CD4-positive, alpha-beta T cell (primary cell): ENCODE measurements at regions not wholly inside any gene's neighbourhood (a gene's known extent, or its start where the extent isn't known, plus 50 kb on each side); places are given as distances from the start of the nearest gene placed in this dataset.

Experiments used
- ATAC-seq: fragments of 200-7000 bp; cut with Tn5 transposase; one replicate; pipeline ENCODE4 v1.10.0; 2022; ENCODE audit warnings: mild to moderate bottlenecking; ENCODE audit not compliant: poor library complexity
- CTCF ChIA-PET: fragments of 350-600 bp; sonication (Branson Sonifier 250); formaldehyde crosslinking; loops from one replicate; lab custom pipeline; 2021; ENCODE audit warnings: antibody characterized with exemption, inconsistent platforms; lab: Charles Lee
- POLR2A ChIA-PET: fragments of 350-600 bp; sonication (Branson Sonifier 250); formaldehyde crosslinking; loops from one replicate; lab custom pipeline; 2021; ENCODE audit warnings: antibody characterized with exemption, inconsistent platforms; lab: Charles Lee
- DNase-seq, 14 experiments: peaks; one replicate each; pipeline ENCODE4 v3.0.0-alpha.2; 2013 to 2020; ENCODE audit warnings: mixed read lengths in 2 of 14
- H3K27ac ChIP-seq, 2 donors: one replicate each; pipeline versions ENCODE4 v1.5.1 to v1.7.0; 2013; ENCODE audit warnings: low read length in 2 of 2, low read depth in 1 of 2, mild to moderate bottlenecking in 1 of 2
- H3K27me3 ChIP-seq, 2 experiments: 1 replicate in 1 of 2; 2 replicates in 1 of 2; pipeline versions ENCODE4 v1.6.1 to v1.7.0; 2013; ENCODE audit warnings: low read length in 2 of 2, control low read depth in 1 of 2, mild to moderate bottlenecking in 1 of 2, moderate library complexity in 1 of 2; ENCODE audit not compliant: insufficient read depth in 2 of 2, control insufficient read depth in 1 of 2
- H3K36me3 ChIP-seq: one replicate; pipeline ENCODE4 v1.6.1; 2013; ENCODE audit warnings: low read length, control low read depth; ENCODE audit not compliant: insufficient read depth
- H3K4me1 ChIP-seq: one replicate; pipeline ENCODE4 v1.6.1; 2013; ENCODE audit warnings: low read length, control low read depth; ENCODE audit not compliant: insufficient read depth
- H3K4me3 ChIP-seq: one replicate; pipeline ENCODE4 v1.5.1; 2013; ENCODE audit warnings: mild to moderate bottlenecking, low read length, moderate library complexity
- H3K9me3 ChIP-seq, 2 experiments: 1 replicate in 1 of 2; 2 replicates in 1 of 2; pipeline versions ENCODE4 v1.6.1 to v1.7.0; 2013; ENCODE audit warnings: low read length in 2 of 2, mild to moderate bottlenecking in 2 of 2, control low read depth in 1 of 2, moderate library complexity in 1 of 2; ENCODE audit not compliant: control insufficient read depth in 1 of 2, insufficient read depth in 1 of 2
- H3K27ac Mint-ChIP-seq: one replicate; pipeline ENCODE4 v1.8.0; 2020; ENCODE audit warnings: mixed read lengths
- H3K27me3 Mint-ChIP-seq: one replicate; pipeline ENCODE4 v1.8.0; 2021; ENCODE audit warnings: mixed read lengths
- H3K36me3 Mint-ChIP-seq: one replicate; pipeline ENCODE4 v1.8.0; 2021; ENCODE audit warnings: low read depth, mixed read lengths
- H3K4me1 Mint-ChIP-seq: one replicate; pipeline ENCODE4 v1.8.0; 2021; ENCODE audit warnings: low read depth, mixed read lengths
- H3K4me3 Mint-ChIP-seq: one replicate; pipeline ENCODE4 v1.8.0; 2020; ENCODE audit warnings: mild to moderate bottlenecking, mixed read lengths
- H3K9me3 Mint-ChIP-seq: one replicate; pipeline ENCODE4 v1.8.0; 2020; ENCODE audit warnings: mixed read lengths
- intact Hi-C, 2 experiments: fragments of 100-400 bp; cut with DNase I in 1 of 2; cut with micrococcal nuclease in 1 of 2; formaldehyde crosslinking; loops; one replicate each; pipeline versions ENCODE4 v1.15.1 to v1.9.0; 2023 to 2025; cut with DNase I, micrococcal nuclease
- TF ChIP-seq, protein P1 (sequence below): fragments of 200-600 bp; IDR thresholded peaks from one replicate; pipeline ENCODE4 v1.8.0; 2022; ENCODE audit warnings: antibody characterized with exemption, mild to moderate bottlenecking

DNA sequence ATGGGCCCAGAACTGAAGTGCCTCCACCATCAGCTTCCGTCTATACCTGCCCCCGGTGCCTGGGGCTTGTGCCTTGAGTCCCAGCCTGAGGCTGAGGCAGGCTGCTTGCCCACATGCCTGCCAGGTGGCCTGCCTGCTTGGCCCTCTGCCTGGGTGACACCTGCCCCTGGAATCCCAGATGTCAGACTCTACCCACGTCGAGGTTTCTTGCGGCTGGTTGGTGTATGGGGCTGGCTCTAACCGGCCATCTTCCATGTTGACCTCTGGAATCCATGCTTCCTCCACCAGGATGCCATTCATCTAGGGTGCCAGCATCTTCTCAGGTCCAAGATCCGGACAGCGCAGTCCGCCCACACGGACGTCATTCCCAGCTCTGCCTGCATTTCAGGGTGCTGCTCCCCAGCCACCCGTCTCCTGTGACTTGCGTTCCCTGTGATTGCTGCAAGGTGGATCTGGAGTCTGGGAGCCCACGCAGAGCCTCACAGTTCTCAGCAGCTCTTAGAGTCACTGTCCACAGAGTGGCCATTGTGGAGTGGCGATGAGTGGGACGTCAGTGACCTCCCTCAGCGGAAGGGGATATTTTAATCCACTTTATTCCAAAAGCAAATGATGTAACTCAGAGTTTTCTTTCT, 298.1 kb downstream of the TCERG1L start:
- Mint-ChIP-seq H3K27me3 (no peaks in the 10 kb centered on the region), H3K27ac (no peak overlapping the region), H3K4me3 (no peak overlapping the region), H3K9me3 (no peaks in the 10 kb centered on the region), H3K4me1 (no peaks in the 10 kb centered on the region), H3K36me3 (no peaks in the 10 kb centered on the region)
- ChIA-PET POLR2A (no interaction called here), CTCF (no interaction called here)
- intact Hi-C loops, result no loop called here
- TF ChIP-seq, protein P1, sequence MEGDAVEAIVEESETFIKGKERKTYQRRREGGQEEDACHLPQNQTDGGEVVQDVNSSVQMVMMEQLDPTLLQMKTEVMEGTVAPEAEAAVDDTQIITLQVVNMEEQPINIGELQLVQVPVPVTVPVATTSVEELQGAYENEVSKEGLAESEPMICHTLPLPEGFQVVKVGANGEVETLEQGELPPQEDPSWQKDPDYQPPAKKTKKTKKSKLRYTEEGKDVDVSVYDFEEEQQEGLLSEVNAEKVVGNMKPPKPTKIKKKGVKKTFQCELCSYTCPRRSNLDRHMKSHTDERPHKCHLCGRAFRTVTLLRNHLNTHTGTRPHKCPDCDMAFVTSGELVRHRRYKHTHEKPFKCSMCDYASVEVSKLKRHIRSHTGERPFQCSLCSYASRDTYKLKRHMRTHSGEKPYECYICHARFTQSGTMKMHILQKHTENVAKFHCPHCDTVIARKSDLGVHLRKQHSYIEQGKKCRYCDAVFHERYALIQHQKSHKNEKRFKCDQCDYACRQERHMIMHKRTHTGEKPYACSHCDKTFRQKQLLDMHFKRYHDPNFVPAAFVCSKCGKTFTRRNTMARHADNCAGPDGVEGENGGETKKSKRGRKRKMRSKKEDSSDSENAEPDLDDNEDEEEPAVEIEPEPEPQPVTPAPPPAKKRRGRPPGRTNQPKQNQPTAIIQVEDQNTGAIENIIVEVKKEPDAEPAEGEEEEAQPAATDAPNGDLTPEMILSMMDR, result no peak
- Histone ChIP-seq H3K4me1 (no peaks in the 10 kb centered on the region), H3K27me3 (no peaks in the 10 kb centered on the region), H3K9me3 (peaks cover 0 to 7% of the 10 kb centered on the region in 2 experiments), H3K36me3 (no peaks in the 10 kb centered on the region), H3K4me3 (no peak overlapping the region), H3K27ac (no peak overlapping the region)
- DNase-seq, result no peak
- no peak for ATAC-seq

DNA sequence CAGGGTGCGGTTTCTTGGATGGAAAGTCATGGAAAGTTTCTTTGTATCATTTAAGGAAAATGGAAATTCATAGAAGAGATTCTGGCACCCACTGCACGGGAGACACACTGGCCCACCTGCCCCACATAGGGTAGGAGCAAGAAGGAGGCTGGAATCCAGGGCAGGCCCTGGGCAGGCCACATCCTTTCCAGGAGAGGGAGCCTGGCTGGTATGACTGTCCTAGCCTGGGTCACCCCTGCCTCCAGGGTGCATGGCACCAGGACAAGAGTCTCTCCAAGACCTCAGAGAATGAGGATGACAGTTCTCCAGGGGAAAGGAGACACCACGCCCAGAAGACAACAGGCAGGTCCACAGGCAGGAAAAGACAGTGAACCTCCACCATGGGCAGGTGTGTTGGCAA, 297.2 kb downstream of the TCERG1L start:
- Mint-ChIP-seq H3K9me3 (no peaks in the 10 kb centered on the region), H3K27ac (no peak overlapping the region), H3K36me3 (no peaks in the 10 kb centered on the region), H3K4me3 (no peak overlapping the region), H3K4me1 (no peaks in the 10 kb centered on the region), H3K27me3 (no peaks in the 10 kb centered on the region)
- intact Hi-C loops, result no loop called here
- Histone ChIP-seq H3K9me3 (peaks cover 0 to 10% of the 10 kb centered on the region in 2 experiments), H3K27ac (no peak overlapping the region), H3K4me3 (no peak overlapping the region), H3K27me3 (no peaks in the 10 kb centered on the region), H3K4me1 (no peaks in the 10 kb centered on the region), H3K36me3 (no peaks in the 10 kb centered on the region)
- no peak for ATAC-seq
- ChIA-PET CTCF (no interaction called here), POLR2A (no interaction called here)
- no peak for DNase-seq
- TF ChIP-seq, protein P1, result no peak

DNA sequence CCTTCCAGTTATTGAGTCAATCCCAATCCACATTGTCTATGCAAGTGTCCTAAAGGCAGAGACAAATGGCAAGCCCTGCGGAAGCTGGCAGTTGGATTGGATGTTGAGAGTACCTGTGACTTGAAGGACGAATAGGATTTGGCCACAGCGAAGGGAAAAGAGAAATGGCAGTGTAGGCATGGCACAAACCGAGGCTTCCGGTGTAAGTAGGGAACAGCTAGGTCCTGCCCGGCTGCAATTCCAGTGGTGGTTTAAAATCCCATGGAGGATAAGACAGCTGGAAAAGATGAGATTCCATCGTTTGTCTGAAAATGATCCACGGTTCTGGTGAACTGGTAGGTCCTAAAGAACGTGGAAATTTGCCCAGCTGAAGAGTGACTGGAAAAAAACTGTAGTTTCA, 296.2 kb downstream of the TCERG1L start:
- Mint-ChIP-seq H3K4me1 (no peaks in the 10 kb centered on the region), H3K27me3 (no peaks in the 10 kb centered on the region), H3K27ac (no peak overlapping the region), H3K9me3 (no peaks in the 10 kb centered on the region), H3K36me3 (no peaks in the 10 kb centered on the region), H3K4me3 (no peak overlapping the region)
- Histone ChIP-seq H3K4me3 (no peak overlapping the region), H3K27me3 (no peaks in the 10 kb centered on the region), H3K27ac (no peak overlapping the region), H3K4me1 (no peaks in the 10 kb centered on the region), H3K36me3 (no peaks in the 10 kb centered on the region), H3K9me3 (peaks cover 0 to 14% of the 10 kb centered on the region in 2 experiments)
- TF ChIP-seq, protein P1, result no peak
- ATAC-seq (no peak), DNase-seq (no peak)
- POLR2A ChIA-PET, result no interaction called here
- CTCF ChIA-PET, result no interaction called here
- intact Hi-C loops, result no loop called here
